ENCODE measurements at regions not wholly inside any gene's neighbourhood (a gene's known extent, or its start where the extent isn't known, plus 50 kb on each side); places are given as distances from the start of the nearest gene placed in this dataset.
"Not testable (repeated sequence)": the region's sequence is repeated elsewhere in the genome, so short reads cannot be mapped to it uniquely, and the experiment has no call there.

GRCh38 chr10:93127642-93128215 lies 54.0 kb downstream of the CYP26A1 start:
- DNase-seq (ENCODE audit: low spot score) = not testable (repeated sequence)

DNA sequence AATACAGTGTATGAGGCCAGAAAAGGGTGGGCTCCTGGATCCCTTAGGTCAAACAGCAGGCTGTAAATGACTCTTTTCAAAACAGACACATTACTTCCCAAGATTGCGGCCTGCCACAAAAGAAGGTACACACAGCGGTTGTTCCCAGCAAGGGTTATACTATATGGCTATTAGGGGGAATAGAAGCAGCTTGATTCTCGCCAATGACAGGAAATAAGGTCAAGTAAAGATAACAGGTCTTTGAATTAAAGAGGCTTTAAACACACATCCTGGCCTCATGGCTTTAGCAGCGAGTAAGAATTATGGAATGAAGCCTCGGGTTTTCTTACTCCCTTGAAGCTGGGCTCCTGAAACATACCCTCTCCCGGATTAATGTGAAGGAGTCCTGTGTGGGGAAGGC lies 58.3 kb downstream of the CYP26A1 start:
- no peak for DNase-seq (ENCODE audit: low spot score)

- peak; percentile 63 for DNase-seq (ENCODE audit: low spot score)
These were observed 64.6 kb downstream of the CYP26A1 start for GRCh38 chr10:93138113-93138870.

DNA sequence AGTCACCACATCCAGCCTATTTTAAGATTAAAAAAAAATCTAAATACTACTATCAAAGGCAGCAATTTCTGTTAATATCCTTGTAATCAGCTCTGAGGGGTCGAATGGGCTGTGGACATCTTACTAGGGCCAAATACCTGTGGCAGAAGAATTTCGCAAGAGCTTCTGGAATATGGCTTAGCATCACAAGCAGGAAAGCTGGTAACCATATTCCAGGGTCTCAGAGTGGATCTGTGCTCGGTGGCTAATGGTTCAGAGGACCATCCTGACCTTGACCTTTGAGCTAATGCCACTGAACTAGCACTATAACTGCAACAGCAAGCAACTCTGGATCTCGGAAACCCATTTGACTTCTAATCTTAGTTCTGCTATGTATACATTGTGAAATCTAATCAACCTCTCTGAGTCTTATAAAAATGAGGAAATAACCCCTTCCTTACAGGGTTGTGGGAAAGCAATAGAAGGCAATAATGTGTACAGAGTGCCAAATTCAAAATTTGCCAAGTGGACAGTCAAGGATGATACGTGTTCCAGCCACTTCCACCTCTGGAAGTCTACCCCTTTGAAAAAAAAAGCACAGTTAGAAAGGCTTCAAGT lies 65.5 kb downstream of the CYP26A1 start:
- DNase-seq (ENCODE audit: low spot score) = no peak

DNA sequence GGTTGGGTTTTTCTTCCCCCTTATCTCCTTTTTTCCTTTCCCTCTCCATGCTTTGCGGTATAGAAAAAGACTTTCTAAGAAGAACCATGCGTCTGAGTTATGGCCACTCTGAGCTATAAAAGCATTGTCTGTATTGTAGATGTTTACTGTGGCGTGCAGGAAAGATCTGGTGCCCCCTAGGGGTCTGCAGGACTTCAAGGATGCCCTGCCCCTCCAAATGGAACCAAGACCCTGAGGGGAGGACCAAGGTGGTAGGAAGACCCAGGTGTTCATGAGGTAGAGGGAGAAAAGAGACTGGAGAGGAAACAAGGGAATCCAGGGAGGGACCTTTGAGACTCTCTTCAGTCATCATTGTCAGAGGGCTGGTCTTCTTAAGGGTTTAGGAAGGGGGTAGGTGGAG lies 68.8 kb downstream of the CYP26A1 start:
- no peak for DNase-seq (ENCODE audit: low spot score)

- DNase-seq (ENCODE audit: low spot score) = no peak
These were observed 69.6 kb downstream of the CYP26A1 start for GRCh38 chr10:93143281-93143680.

GRCh38 chr10:93146336-93146735 lies 72.6 kb downstream of the CYP26A1 start:
- DNase-seq (ENCODE audit: low spot score) = no peak

DNA sequence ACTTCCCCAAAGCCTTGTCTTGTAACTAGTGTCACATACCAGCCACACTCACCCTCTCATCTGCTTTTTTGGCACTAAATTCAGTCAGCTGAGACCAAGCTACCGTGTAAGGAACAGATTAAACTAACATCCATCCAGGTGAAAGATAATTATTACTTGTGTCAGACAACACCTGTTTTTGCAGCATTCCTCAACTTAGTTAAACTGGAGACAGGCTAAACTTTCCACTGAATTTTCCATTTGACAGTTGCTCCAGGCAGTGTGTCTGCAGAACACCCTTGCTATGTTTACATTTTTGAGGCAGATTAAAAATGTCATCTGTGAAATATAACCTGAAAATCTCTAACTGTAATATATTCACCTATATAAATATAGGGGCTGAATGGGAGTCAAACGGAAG lies 73.6 kb downstream of the CYP26A1 start:
- no peak for DNase-seq (ENCODE audit: low spot score)

GRCh38 chr10:93148476-93148875 lies 74.8 kb downstream of the CYP26A1 start:
- no peak for DNase-seq (ENCODE audit: low spot score)

GRCh38 chr10:93149761-93150160 lies 76.1 kb downstream of the CYP26A1 start:
- no peak for DNase-seq (ENCODE audit: low spot score)

DNA sequence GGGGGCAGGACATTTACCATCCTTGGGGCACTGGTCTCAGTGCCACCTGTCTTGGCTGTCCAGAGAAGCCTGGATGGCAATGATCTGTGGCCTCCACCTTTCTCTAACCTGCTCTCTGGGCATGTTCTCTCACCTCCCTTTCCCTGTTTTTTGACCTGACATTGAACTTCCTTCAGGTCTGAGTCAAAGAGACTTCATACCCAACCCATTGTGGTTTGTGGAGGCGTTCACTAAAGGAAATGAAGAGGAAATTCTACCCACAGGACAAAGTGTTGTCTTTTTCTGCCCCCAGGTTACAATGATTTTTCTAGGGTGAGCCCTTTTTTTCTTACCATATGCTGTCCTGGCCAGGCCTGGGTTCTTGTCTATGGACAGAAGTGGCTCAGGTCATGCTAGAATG lies 76.6 kb downstream of the CYP26A1 start:
- peak; percentile 20 for DNase-seq (ENCODE audit: low spot score)

- DNase-seq (ENCODE audit: low spot score) = no peak
These were observed 77.4 kb downstream of the CYP26A1 start for GRCh38 chr10:93150990-93151547.

GRCh38 chr10:93152136-93152535 lies 78.4 kb downstream of the CYP26A1 start:
- DNase-seq (ENCODE audit: low spot score) = peak; percentile 78

GRCh38 chr10:93154531-93154930 lies 80.8 kb downstream of the CYP26A1 start:
- DNase-seq (ENCODE audit: low spot score) = no peak

DNA sequence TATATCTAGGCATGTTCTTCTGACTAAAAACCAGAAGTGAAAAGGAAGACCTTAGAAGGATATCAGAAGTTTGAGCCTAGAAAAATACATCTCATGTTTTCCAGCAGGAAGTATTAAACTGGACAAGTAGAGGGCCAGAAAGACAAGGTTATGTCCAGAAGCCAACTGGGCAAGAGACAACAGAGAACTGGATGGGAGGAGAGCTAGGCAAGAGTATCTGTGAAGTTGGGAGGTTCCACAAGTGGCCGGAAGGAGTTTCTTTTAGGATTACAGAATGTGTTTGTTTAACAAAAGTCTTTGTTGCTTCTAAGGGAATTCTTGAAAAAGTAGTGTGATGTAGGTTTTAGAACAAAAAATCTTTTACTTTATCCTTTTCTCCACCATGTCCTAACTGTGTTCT lies 86.4 kb downstream of the CYP26A1 start:
- no peak for DNase-seq (ENCODE audit: low spot score)

DNA sequence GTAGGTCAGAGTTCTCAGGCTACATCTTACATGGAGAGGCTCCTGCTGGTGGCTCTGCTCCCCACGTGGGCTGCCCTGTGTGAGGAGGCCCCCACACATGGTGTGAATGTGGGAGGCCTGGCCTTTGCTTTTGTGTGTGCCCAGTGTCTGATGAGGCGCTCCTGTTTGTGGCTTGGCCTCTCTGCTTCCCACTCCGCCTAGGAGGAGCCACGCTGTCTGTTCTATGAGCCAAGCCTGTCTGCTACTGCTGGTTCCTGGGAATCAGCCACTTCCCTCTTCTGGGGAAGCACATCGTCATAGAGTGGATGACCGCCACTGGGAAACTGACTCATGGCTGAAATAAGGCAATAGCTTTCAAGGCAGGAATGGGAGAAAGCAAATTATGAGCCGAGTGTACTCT lies 87.1 kb downstream of the CYP26A1 start:
- DNase-seq (ENCODE audit: low spot score) = peak; percentile 96

DNA sequence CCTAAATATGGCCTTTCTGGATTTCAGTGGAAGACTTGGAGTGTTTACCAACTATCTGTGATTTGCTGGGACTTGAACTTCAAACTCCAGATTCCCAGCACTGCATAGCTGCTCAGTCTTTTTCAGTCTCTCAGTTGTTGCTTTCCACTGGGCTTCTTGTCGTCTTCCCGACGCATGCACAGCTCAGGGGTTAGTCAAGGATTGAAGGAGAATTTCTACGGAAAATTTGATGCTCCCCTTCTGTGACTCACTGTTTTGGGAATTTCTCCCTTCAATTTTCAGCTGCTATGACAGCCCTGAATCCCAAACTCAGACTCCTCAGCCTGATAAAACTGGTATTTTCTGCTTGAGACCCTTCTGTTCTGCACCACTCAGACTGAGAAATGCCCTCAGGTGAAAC lies 91.7 kb downstream of the CYP26A1 start:
- DNase-seq (ENCODE audit: low spot score) = peak; percentile 81

DNA sequence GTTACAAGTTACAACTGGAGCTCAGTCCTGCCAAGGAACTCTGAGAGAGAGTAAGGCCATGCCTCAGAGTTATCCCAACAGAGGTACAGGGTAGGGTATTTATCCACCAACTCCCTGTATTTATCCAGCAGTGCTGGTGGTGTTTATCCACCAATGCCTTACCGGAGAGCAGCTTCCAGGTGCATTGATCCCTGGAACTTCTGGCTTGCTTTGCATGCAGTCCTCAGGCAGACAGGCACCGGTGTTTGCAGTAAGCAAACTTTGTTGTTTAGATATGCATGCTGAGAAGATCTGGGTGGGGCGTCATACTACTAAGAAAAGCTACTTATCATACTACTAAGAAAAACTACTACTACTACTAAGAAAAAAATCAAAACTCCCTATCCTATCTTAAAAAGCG lies 92.4 kb downstream of the CYP26A1 start:
- no peak for DNase-seq (ENCODE audit: low spot score)

- no peak for DNase-seq (ENCODE audit: low spot score)
These were observed 98.1 kb downstream of the CYP26A1 start for GRCh38 chr10:93171837-93172236.

GRCh38 chr10:93173967-93174845 lies 100.5 kb downstream of the CYP26A1 start:
- no peak for DNase-seq (ENCODE audit: low spot score)

- DNase-seq (ENCODE audit: low spot score) = no peak
These were observed 101.8 kb downstream of the CYP26A1 start for GRCh38 chr10:93175490-93175889.

DNA sequence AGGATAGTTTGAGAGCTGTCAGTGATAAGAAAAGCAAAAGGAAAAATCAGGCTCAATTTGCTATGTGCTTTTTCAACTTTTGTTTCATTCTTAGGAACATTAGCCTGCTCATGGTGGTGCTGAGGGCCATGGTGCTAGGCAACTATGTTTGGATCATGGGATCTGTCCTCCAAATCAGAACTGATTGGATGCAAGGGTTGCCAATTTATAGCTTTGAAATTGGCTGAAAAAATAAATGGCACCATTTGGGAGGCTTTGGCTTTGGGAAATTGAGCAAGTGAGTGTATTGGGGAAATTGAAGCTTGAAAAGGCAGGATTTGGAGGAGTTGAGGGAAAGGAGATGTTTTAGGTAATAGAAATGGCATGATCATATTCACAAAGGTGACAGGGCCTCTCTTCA lies 103.8 kb downstream of the CYP26A1 start:
- no peak for DNase-seq (ENCODE audit: low spot score)
